Activated naive CD8-positive, alpha-beta T cell treated with anti-CD3 and anti-CD28 coated beads for 36 hours (primary cell): ENCODE measurements at regions not wholly inside any gene's neighbourhood (a gene's known extent, or its start where the extent isn't known, plus 50 kb on each side); places are given as distances from the start of the nearest gene placed in this dataset.
"Not testable (repeated sequence)": the region's sequence is repeated elsewhere in the genome, so short reads cannot be mapped to it uniquely, and the experiment has no call there.

ENCODE experiments used
- DNase-seq: peaks from one replicate; pipeline ENCODE4 v3.0.0; 2021
- H3K27ac Mint-ChIP-seq: one replicate; pipeline ENCODE4 v1.8.0; 2022; ENCODE audit warnings: mild to moderate bottlenecking, moderate library complexity, mixed read lengths
- H3K27me3 Mint-ChIP-seq: one replicate; pipeline ENCODE4 v1.8.0; 2022; ENCODE audit warnings: mild to moderate bottlenecking, mixed read lengths
- H3K36me3 Mint-ChIP-seq: one replicate; pipeline ENCODE4 v1.8.0; 2021; ENCODE audit warnings: mild to moderate bottlenecking, mixed read lengths
- H3K4me1 Mint-ChIP-seq: one replicate; pipeline ENCODE4 v1.8.0; 2021; ENCODE audit warnings: mixed read lengths
- H3K4me3 Mint-ChIP-seq: one replicate; pipeline ENCODE4 v1.8.0; 2022; ENCODE audit warnings: mild to moderate bottlenecking, moderate library complexity, mixed read lengths
- H3K9me3 Mint-ChIP-seq: one replicate; pipeline ENCODE4 v1.8.0; 2022; ENCODE audit warnings: mixed read lengths

GRCh38 chr9:110130211-110130610 lies 77.7 kb downstream of the C9orf152 start:
- DNase-seq: no peak
- H3K4me1 Mint-ChIP-seq: peaks cover 17% of the 10 kb centered on the region

GRCh38 chr9:110130791-110131416 lies 77.1 kb downstream of the C9orf152 start:
- no peaks in the 10 kb centered on the region for H3K9me3 Mint-ChIP-seq

More at GRCh38 chr9:110130211-110130610, 77.7 kb downstream of the C9orf152 start:
- H3K9me3 Mint-ChIP-seq: no peaks in the 10 kb centered on the region
- no peak overlapping the region for H3K4me3 Mint-ChIP-seq
- no peak overlapping the region for H3K27ac Mint-ChIP-seq
- no peaks in the 10 kb centered on the region for H3K27me3 Mint-ChIP-seq
- H3K36me3 Mint-ChIP-seq: no peaks in the 10 kb centered on the region

GRCh38 chr9:110131499-110131898 lies 76.5 kb downstream of the C9orf152 start:
- Mint-ChIP-seq H3K9me3 (no peaks in the 10 kb centered on the region), H3K27me3 (no peaks in the 10 kb centered on the region), H3K4me3 (no peak overlapping the region), H3K36me3 (no peaks in the 10 kb centered on the region), H3K27ac (no peak overlapping the region), H3K4me1 (peaks cover 6% of the 10 kb centered on the region)
- DNase-seq: no peak

More at GRCh38 chr9:110130791-110131416, 77.1 kb downstream of the C9orf152 start:
- Mint-ChIP-seq H3K36me3 (no peaks in the 10 kb centered on the region), H3K4me3 (no peak overlapping the region), H3K27me3 (no peaks in the 10 kb centered on the region), H3K4me1 (peaks cover 12% of the 10 kb centered on the region), H3K27ac (no peak overlapping the region)
- no peak for DNase-seq

GRCh38 chr9:110132531-110132930 lies 75.4 kb downstream of the C9orf152 start:
- not testable (repeated sequence) for H3K4me1 Mint-ChIP-seq, H3K4me3 Mint-ChIP-seq, H3K27me3 Mint-ChIP-seq, H3K36me3 Mint-ChIP-seq, H3K27ac Mint-ChIP-seq, H3K9me3 Mint-ChIP-seq, DNase-seq

GRCh38 chr9:110133059-110133458 lies 74.9 kb downstream of the C9orf152 start:
- H3K27ac Mint-ChIP-seq: no peak overlapping the region
- H3K9me3 Mint-ChIP-seq: no peaks in the 10 kb centered on the region
- DNase-seq: no peak
- H3K4me1 Mint-ChIP-seq: peaks cover 2% of the 10 kb centered on the region
- no peaks in the 10 kb centered on the region for H3K27me3 Mint-ChIP-seq
- no peak overlapping the region for H3K4me3 Mint-ChIP-seq
- H3K36me3 Mint-ChIP-seq: no peaks in the 10 kb centered on the region

- peaks cover 2% of the 10 kb centered on the region for H3K4me1 Mint-ChIP-seq
- no peak overlapping the region for H3K27ac Mint-ChIP-seq
- H3K9me3 Mint-ChIP-seq: no peaks in the 10 kb centered on the region
- DNase-seq: no peak
- no peaks in the 10 kb centered on the region for H3K27me3 Mint-ChIP-seq
- no peaks in the 10 kb centered on the region for H3K36me3 Mint-ChIP-seq
- no peak overlapping the region for H3K4me3 Mint-ChIP-seq
Observed at GRCh38 chr9:110133608-110134210, 74.2 kb downstream of the C9orf152 start.

- Mint-ChIP-seq H3K9me3 (no peaks in the 10 kb centered on the region), H3K36me3 (no peaks in the 10 kb centered on the region), H3K4me3 (no peak overlapping the region), H3K27me3 (no peaks in the 10 kb centered on the region), H3K4me1 (peaks cover 2% of the 10 kb centered on the region), H3K27ac (no peak overlapping the region)
- DNase-seq: no peak
Observed at GRCh38 chr9:110135846-110136245, 72.1 kb downstream of the C9orf152 start.

GRCh38 chr9:110136802-110137201 lies 71.2 kb downstream of the C9orf152 start:
- Mint-ChIP-seq H3K4me1 (peaks cover 2% of the 10 kb centered on the region), H3K4me3 (no peak overlapping the region), H3K36me3 (no peaks in the 10 kb centered on the region), H3K9me3 (no peaks in the 10 kb centered on the region), H3K27me3 (no peaks in the 10 kb centered on the region), H3K27ac (no peak overlapping the region)
- no peak for DNase-seq

GRCh38 chr9:110140276-110140675 lies 67.7 kb downstream of the C9orf152 start:
- Mint-ChIP-seq H3K27ac (no peak overlapping the region), H3K36me3 (no peaks in the 10 kb centered on the region), H3K27me3 (peaks cover 4% of the 10 kb centered on the region), H3K4me3 (no peak overlapping the region), H3K4me1 (peaks cover 24% of the 10 kb centered on the region), H3K9me3 (no peaks in the 10 kb centered on the region)
- no peak for DNase-seq

- peaks cover 4% of the 10 kb centered on the region for H3K27me3 Mint-ChIP-seq
- H3K4me3 Mint-ChIP-seq: no peak overlapping the region
- H3K4me1 Mint-ChIP-seq: peaks cover 24% of the 10 kb centered on the region
- H3K27ac Mint-ChIP-seq: no peak overlapping the region
- no peaks in the 10 kb centered on the region for H3K36me3 Mint-ChIP-seq
- no peaks in the 10 kb centered on the region for H3K9me3 Mint-ChIP-seq
- DNase-seq: no peak
Observed at GRCh38 chr9:110141227-110141793, 66.6 kb downstream of the C9orf152 start.

GRCh38 chr9:110142253-110142652 lies 65.7 kb downstream of the C9orf152 start:
- Mint-ChIP-seq H3K36me3 (no peaks in the 10 kb centered on the region), H3K4me3 (no peak overlapping the region), H3K27ac (peak overlapping the region; percentile 55), H3K27me3 (peaks cover 4% of the 10 kb centered on the region), H3K9me3 (no peaks in the 10 kb centered on the region), H3K4me1 (peaks cover 24% of the 10 kb centered on the region)
- no peak for DNase-seq

GRCh38 chr9:110142868-110143481 lies 65.0 kb downstream of the C9orf152 start:
- peak overlapping the region; percentile 40 for H3K4me3 Mint-ChIP-seq
- H3K27me3 Mint-ChIP-seq: peaks cover 4% of the 10 kb centered on the region
- peaks cover 30% of the 10 kb centered on the region for H3K4me1 Mint-ChIP-seq
- no peaks in the 10 kb centered on the region for H3K9me3 Mint-ChIP-seq
- no peaks in the 10 kb centered on the region for H3K36me3 Mint-ChIP-seq
- peak overlapping the region; percentile 79 for H3K27ac Mint-ChIP-seq
- no peak for DNase-seq

- Mint-ChIP-seq H3K4me1 (peaks cover 36% of the 10 kb centered on the region), H3K4me3 (peak overlapping the region; percentile 40), H3K36me3 (no peaks in the 10 kb centered on the region), H3K9me3 (no peaks in the 10 kb centered on the region), H3K27me3 (peaks cover 4% of the 10 kb centered on the region), H3K27ac (peak overlapping the region; percentile 79)
- DNase-seq: no peak
Observed at GRCh38 chr9:110143485-110143884, 64.5 kb downstream of the C9orf152 start.

- peak overlapping the region; percentile 30 for H3K4me3 Mint-ChIP-seq
- peaks cover 41% of the 10 kb centered on the region for H3K4me1 Mint-ChIP-seq
- peaks cover 4% of the 10 kb centered on the region for H3K27me3 Mint-ChIP-seq
- DNase-seq: peak; percentile 27
- H3K9me3 Mint-ChIP-seq: no peaks in the 10 kb centered on the region
- peak overlapping the region; percentile 79 for H3K27ac Mint-ChIP-seq
- no peaks in the 10 kb centered on the region for H3K36me3 Mint-ChIP-seq
Observed at GRCh38 chr9:110143950-110144545, 63.9 kb downstream of the C9orf152 start.

GRCh38 chr9:110146373-110146772 lies 61.6 kb downstream of the C9orf152 start:
- Mint-ChIP-seq H3K4me3 (no peak overlapping the region), H3K4me1 (peaks cover 44% of the 10 kb centered on the region), H3K9me3 (no peaks in the 10 kb centered on the region), H3K27ac (no peak overlapping the region), H3K36me3 (peaks cover 3% of the 10 kb centered on the region), H3K27me3 (peaks cover 4% of the 10 kb centered on the region)
- no peak for DNase-seq
